ENCODE measurements at regions not wholly inside any gene's neighbourhood (a gene's known extent, or its start where the extent isn't known, plus 50 kb on each side); places are given as distances from the start of the nearest gene placed in this dataset.
"Not testable (repeated sequence)": the region's sequence is repeated elsewhere in the genome, so short reads cannot be mapped to it uniquely, and the experiment has no call there.

- H3K27me3 ChIP-seq, result no peaks in the 10 kb centered on the region
- H3K36me3 ChIP-seq (replicated peaks; ENCODE audit: insufficient read depth, low read depth), result no peaks in the 10 kb centered on the region
- H3K79me2 ChIP-seq, result no peaks in the 10 kb centered on the region
- H3K9me2 ChIP-seq (replicated peaks; ENCODE audit: insufficient read depth), result no peaks in the 10 kb centered on the region
- H3K4me3 ChIP-seq, result no peak overlapping the region
- 79% methylated on average over 8 of the region's 8 CpGs for WGBS (ENCODE audit: low lambda C conversion rate, missing lambda C conversion rate)
- no peaks in the 10 kb centered on the region for H3K4me1 ChIP-seq (ENCODE audit: insufficient read depth)
- H3K4me2 ChIP-seq, result no peak overlapping the region
- no peak for TF ChIP-seq EZH2phosphoT487 (IDR thresholded peaks at IDR 0.05; ENCODE audit: low read depth, severe bottlenecking, unreplicated experiment)
- TF ChIP-seq EZH2 (IDR thresholded peaks at IDR 0.05; ENCODE audit: borderline replicate concordance), result no peak
- TF ChIP-seq CTCF (IDR thresholded peaks at IDR 0.05; ENCODE audit: poor library complexity), result no peak
- no peaks in the 10 kb centered on the region for H4K20me1 ChIP-seq (ENCODE audit: insufficient read depth, poor library complexity, severe bottlenecking)
- no peak overlapping the region for H2AFZ ChIP-seq
- H3K27ac ChIP-seq, result no peak overlapping the region
- no peaks in the 10 kb centered on the region for H3K9me3 ChIP-seq (ENCODE audit: low read depth)
- DNase-seq (ENCODE audit: low spot score), result no peak
Observed at GRCh38 chr6:935582-935981, 242.6 kb upstream of the EXOC2 start.

- no peak for TF ChIP-seq EZH2 (IDR thresholded peaks at IDR 0.05; ENCODE audit: borderline replicate concordance)
- no peak for TF ChIP-seq CTCF (IDR thresholded peaks at IDR 0.05; ENCODE audit: poor library complexity)
- TF ChIP-seq EZH2phosphoT487 (IDR thresholded peaks at IDR 0.05; ENCODE audit: low read depth, severe bottlenecking, unreplicated experiment), result no peak
- Histone ChIP-seq H3K4me1 (ENCODE audit: insufficient read depth) (no peaks in the 10 kb centered on the region), H3K9me3 (ENCODE audit: low read depth) (no peaks in the 10 kb centered on the region), H3K79me2 (no peaks in the 10 kb centered on the region), H3K4me2 (no peak overlapping the region), H4K20me1 (ENCODE audit: insufficient read depth, poor library complexity, severe bottlenecking) (no peaks in the 10 kb centered on the region), H3K27ac (no peak overlapping the region), H3K9me2 (replicated peaks; ENCODE audit: insufficient read depth) (no peaks in the 10 kb centered on the region), H3K4me3 (no peak overlapping the region), H2AFZ (no peak overlapping the region), H3K27me3 (no peaks in the 10 kb centered on the region), H3K36me3 (replicated peaks; ENCODE audit: insufficient read depth, low read depth) (no peaks in the 10 kb centered on the region)
- WGBS (ENCODE audit: low lambda C conversion rate, missing lambda C conversion rate), result 94% methylated on average over 3 of the region's 3 CpGs
- DNase-seq (ENCODE audit: low spot score), result no peak
Observed at GRCh38 chr6:934686-935085, 241.7 kb upstream of the EXOC2 start.

- H3K4me3 ChIP-seq; H3K27ac ChIP-seq; H3K4me1 ChIP-seq (ENCODE audit: insufficient read depth); DNase-seq (ENCODE audit: low spot score); H3K9me3 ChIP-seq (ENCODE audit: low read depth); H3K27me3 ChIP-seq; H3K4me2 ChIP-seq; H2AFZ ChIP-seq; H3K9me2 ChIP-seq (replicated peaks; ENCODE audit: insufficient read depth); H4K20me1 ChIP-seq (ENCODE audit: insufficient read depth, poor library complexity, severe bottlenecking); H3K36me3 ChIP-seq (replicated peaks; ENCODE audit: insufficient read depth, low read depth); H3K79me2 ChIP-seq: not testable (repeated sequence)
- 89% methylated on average over 4 of the region's 4 CpGs for WGBS (ENCODE audit: low lambda C conversion rate, missing lambda C conversion rate)
Observed at GRCh38 chr6:931919-932318, 239.0 kb upstream of the EXOC2 start.

- H3K9me2 ChIP-seq (replicated peaks; ENCODE audit: insufficient read depth), result no peaks in the 10 kb centered on the region
- no peak overlapping the region for H3K4me2 ChIP-seq
- H3K27me3 ChIP-seq, result no peaks in the 10 kb centered on the region
- TF ChIP-seq EZH2phosphoT487 (IDR thresholded peaks at IDR 0.05; ENCODE audit: low read depth, severe bottlenecking, unreplicated experiment) (no peak), CTCF (IDR thresholded peaks at IDR 0.05; ENCODE audit: poor library complexity) (no peak), EZH2 (IDR thresholded peaks at IDR 0.05; ENCODE audit: borderline replicate concordance) (no peak)
- H3K4me3 ChIP-seq, result no peak overlapping the region
- H3K4me1 ChIP-seq (ENCODE audit: insufficient read depth), result no peaks in the 10 kb centered on the region
- WGBS (ENCODE audit: low lambda C conversion rate, missing lambda C conversion rate), result 93% methylated on average over 11 of the region's 11 CpGs
- H3K9me3 ChIP-seq (ENCODE audit: low read depth), result no peaks in the 10 kb centered on the region
- H4K20me1 ChIP-seq (ENCODE audit: insufficient read depth, poor library complexity, severe bottlenecking), result no peaks in the 10 kb centered on the region
- no peaks in the 10 kb centered on the region for H3K36me3 ChIP-seq (replicated peaks; ENCODE audit: insufficient read depth, low read depth)
- no peak for DNase-seq (ENCODE audit: low spot score)
- H3K27ac ChIP-seq, result no peak overlapping the region
- H3K79me2 ChIP-seq, result no peaks in the 10 kb centered on the region
- H2AFZ ChIP-seq, result no peak overlapping the region
Observed at GRCh38 chr6:927157-927556, 234.2 kb upstream of the EXOC2 start.

Data from hepatocyte (in vitro differentiated cells).